ENCODE measurements at regions not wholly inside any gene's neighbourhood (a gene's known extent, or its start where the extent isn't known, plus 50 kb on each side); places are given as distances from the start of the nearest gene placed in this dataset.
A peak's percentile ranks its signal among the peaks of the same experiment; 100 is the strongest.

GRCh38 chr3:127520993-127521392, 69.5 kb downstream of the TPRA1 start:
- no peak for TF ChIP-seq CTCF (IDR thresholded peaks at IDR 0.05; ENCODE audit: control insufficient read depth, extremely low read depth, insufficient read depth)

GRCh38 chr3:127518456-127519081, 72.0 kb downstream of the TPRA1 start:
- no peak overlapping the region for H3K4me3 ChIP-seq (ENCODE audit: low read depth, low read length)
- TF ChIP-seq CTCF (IDR thresholded peaks at IDR 0.05; ENCODE audit: control insufficient read depth, extremely low read depth, insufficient read depth) = no peak
- no peak for DNase-seq (ENCODE audit: low read depth)

More at GRCh38 chr3:127520993-127521392, 69.5 kb downstream of the TPRA1 start:
- DNase-seq (ENCODE audit: low read depth) = peak; percentile 14
- no peak overlapping the region for H3K4me3 ChIP-seq (ENCODE audit: low read depth, low read length)

GRCh38 chr3:127512256-127512655, 78.3 kb downstream of the TPRA1 start:
- TF ChIP-seq CTCF (IDR thresholded peaks at IDR 0.05; ENCODE audit: control insufficient read depth, extremely low read depth, insufficient read depth) = no peak
- DNase-seq (ENCODE audit: low read depth) = no peak
- no peak overlapping the region for H3K4me3 ChIP-seq (ENCODE audit: low read depth, low read length)

- no peak overlapping the region for H3K4me3 ChIP-seq (ENCODE audit: low read depth, low read length)
- no peak for TF ChIP-seq CTCF (IDR thresholded peaks at IDR 0.05; ENCODE audit: control insufficient read depth, extremely low read depth, insufficient read depth)
- no peak for DNase-seq (ENCODE audit: low read depth)
Observed at GRCh38 chr3:127501177-127501576, 89.4 kb downstream of the TPRA1 start.

GRCh38 chr3:127497676-127498075, 92.9 kb downstream of the TPRA1 start:
- DNase-seq (ENCODE audit: low read depth) = no peak
- no peak overlapping the region for H3K4me3 ChIP-seq (ENCODE audit: low read depth, low read length)
- TF ChIP-seq CTCF (IDR thresholded peaks at IDR 0.05; ENCODE audit: control insufficient read depth, extremely low read depth, insufficient read depth) = no peak

- no peak for TF ChIP-seq CTCF (IDR thresholded peaks at IDR 0.05; ENCODE audit: control insufficient read depth, extremely low read depth, insufficient read depth)
- H3K4me3 ChIP-seq (ENCODE audit: low read depth, low read length) = no peak overlapping the region
- DNase-seq (ENCODE audit: low read depth) = no peak
Observed at GRCh38 chr3:127497166-127497565, 93.4 kb downstream of the TPRA1 start.
